ENCODE measurements at regions not wholly inside any gene's neighbourhood (a gene's known extent, or its start where the extent isn't known, plus 50 kb on each side); places are given as distances from the start of the nearest gene placed in this dataset.

GRCh38 chr1:227449741-227450441 lies 113.5 kb upstream of the ZNF678 start:
- DNase-seq (ENCODE audit: insufficient read length, low spot score) (no peak), FAIRE-seq (no peak)
- no peak for TF ChIP-seq CTCF (IDR thresholded peaks at IDR 0.05; ENCODE audit: insufficient read depth, missing control alignments)

- peak; percentile 38 for TF ChIP-seq CTCF (IDR thresholded peaks at IDR 0.05; ENCODE audit: insufficient read depth, missing control alignments)
- DNase-seq (ENCODE audit: insufficient read length, low spot score) (no peak), FAIRE-seq (no peak)
Measured at GRCh38 chr1:227449051-227449450, 114.3 kb upstream of the ZNF678 start.

- DNase-seq (ENCODE audit: insufficient read length, low spot score) (no peak), FAIRE-seq (no peak)
- TF ChIP-seq CTCF (IDR thresholded peaks at IDR 0.05; ENCODE audit: insufficient read depth, missing control alignments): peak; percentile 25
Measured at GRCh38 chr1:227447531-227447990, 115.8 kb upstream of the ZNF678 start.

GRCh38 chr1:227445746-227446145 lies 117.6 kb upstream of the ZNF678 start:
- TF ChIP-seq CTCF (IDR thresholded peaks at IDR 0.05; ENCODE audit: insufficient read depth, missing control alignments): no peak
- FAIRE-seq: no peak
- no peak for DNase-seq (ENCODE audit: insufficient read length, low spot score)

- FAIRE-seq: no peak
- no peak for TF ChIP-seq CTCF (IDR thresholded peaks at IDR 0.05; ENCODE audit: insufficient read depth, missing control alignments)
- DNase-seq (ENCODE audit: insufficient read length, low spot score): no peak
Measured at GRCh38 chr1:227445092-227445674, 118.2 kb upstream of the ZNF678 start.

- DNase-seq (ENCODE audit: insufficient read length, low spot score) (no peak), FAIRE-seq (no peak)
- no peak for TF ChIP-seq CTCF (IDR thresholded peaks at IDR 0.05; ENCODE audit: insufficient read depth, missing control alignments)
Measured at GRCh38 chr1:227440182-227440581, 121.9 kb upstream of the CDC42BPA start.

GRCh38 chr1:227437495-227438008 lies 119.3 kb upstream of the CDC42BPA start:
- FAIRE-seq (peak; percentile 79), DNase-seq (ENCODE audit: insufficient read length, low spot score) (no peak)
- TF ChIP-seq CTCF (IDR thresholded peaks at IDR 0.05; ENCODE audit: insufficient read depth, missing control alignments): peak; percentile 77

Data from D721Med (cell line).